B cell (primary cell): ENCODE measurements at regions not wholly inside any gene's neighbourhood (a gene's known extent, or its start where the extent isn't known, plus 50 kb on each side); places are given as distances from the start of the nearest gene placed in this dataset.

Experiments used
- ATAC-seq: fragments of 200-7000 bp; cut with Tn5 transposase; one replicate; pipeline ENCODE4 v1.10.0; 2021; ENCODE audit warnings: low read depth, mild to moderate bottlenecking, moderate number of reproducible peaks, moderate library complexity
- CTCF ChIA-PET: fragments of 350-600 bp; sonication (Branson Sonifier 250); formaldehyde crosslinking; loops from one replicate; lab custom pipeline; 2021; ENCODE audit warnings: antibody characterized with exemption, inconsistent platforms; lab: Charles Lee
- POLR2A ChIA-PET: fragments of 350-600 bp; sonication (Branson Sonifier 250); formaldehyde crosslinking; loops from one replicate; lab custom pipeline; 2021; ENCODE audit warnings: antibody characterized with exemption; lab: Charles Lee
- DNase-seq: peaks from one replicate; pipeline ENCODE4 v3.0.0; 2013
- H2AFZ ChIP-seq: 2 replicates; pipeline ENCODE4 v1.6.1; 2012; ENCODE audit warnings: mild to moderate bottlenecking, low read depth, low read length; ENCODE audit not compliant: insufficient read depth, poor library complexity, severe bottlenecking
- H3K27ac ChIP-seq, 2 donors: 1 replicate in 1 of 2; 2 replicates in 1 of 2; pipeline ENCODE4 v1.5.1; 2012 to 2013; ENCODE audit warnings: low read length in 2 of 2, mild to moderate bottlenecking in 2 of 2, moderate library complexity in 1 of 2
- H3K27me3 ChIP-seq, 4 experiments: fragments of 200-600 bp in 1 of 4; sonication (generic) in 1 of 4; replicated peaks in 1 of 4; 1 replicate in 2 of 4; 2 replicates in 2 of 4; pipeline versions ENCODE4 v1.6.1 to v1.7.0; 2013 to 2016; ENCODE audit warnings: low read length in 3 of 4, mild to moderate bottlenecking in 2 of 4, mixed read lengths in 1 of 4, moderate library complexity in 1 of 4; ENCODE audit not compliant: insufficient read depth in 4 of 4, control insufficient read depth in 3 of 4; ENCODE audit errors: control extremely low read depth in 1 of 4
- H3K36me3 ChIP-seq, 2 experiments: replicated peaks in 1 of 2; 1 replicate in 1 of 2; 2 replicates in 1 of 2; pipeline versions ENCODE4 v1.6.1 to v1.7.1; 2013; ENCODE audit warnings: low read length in 1 of 2; ENCODE audit not compliant: insufficient read depth in 2 of 2, control insufficient read depth in 1 of 2; ENCODE audit errors: control extremely low read depth in 1 of 2, extremely low read depth in 1 of 2
- H3K4me1 ChIP-seq, 2 donors: fragments of 200-600 bp in 1 of 2; sonication (generic) in 1 of 2; 1 replicate in 1 of 2; 2 replicates in 1 of 2; pipeline versions ENCODE4 v1.5.1 to v1.6.1; 2013 to 2017; ENCODE audit warnings: low read length in 2 of 2; ENCODE audit not compliant: control insufficient read depth in 2 of 2, insufficient read depth in 2 of 2
- H3K4me2 ChIP-seq: replicated peaks from 2 replicates; pipeline ENCODE3; 2012; ENCODE audit warnings: mild to moderate bottlenecking, low read depth, low read length; ENCODE audit not compliant: poor library complexity, severe bottlenecking
- H3K4me3 ChIP-seq, 5 experiments: fragments of 200-600 bp in 1 of 5; sonication (generic) in 1 of 5; 1 replicate in 3 of 5; 2 replicates in 2 of 5; pipeline versions ENCODE4 v1.5.1 to v1.7.0; 2011 to 2016; ENCODE audit warnings: low read length in 4 of 5, mild to moderate bottlenecking in 4 of 5, low read depth in 2 of 5, control low read depth in 1 of 5, moderate library complexity in 1 of 5; ENCODE audit not compliant: insufficient read depth in 1 of 5; ENCODE audit errors: control extremely low read depth in 1 of 5, extremely low read depth in 1 of 5
- H3K79me2 ChIP-seq: fragments of 200-600 bp; sonication (generic); one replicate; pipeline ENCODE4 v1.6.0; 2016; ENCODE audit warnings: low read length; ENCODE audit not compliant: control insufficient read depth, insufficient read depth
- H3K9ac ChIP-seq: fragments of 200-600 bp; sonication (generic); 2 replicates; pipeline ENCODE4 v1.6.1; 2017; ENCODE audit warnings: mild to moderate bottlenecking, low read length, moderate library complexity
- H3K9me3 ChIP-seq, 3 donors: one replicate each; pipeline versions ENCODE4 v1.6.1 to v1.7.1; 2013; ENCODE audit warnings: low read length in 2 of 3; ENCODE audit not compliant: control insufficient read depth in 2 of 3, insufficient read depth in 1 of 3; ENCODE audit errors: control extremely low read depth in 1 of 3
- H4K20me1 ChIP-seq: 2 replicates; pipeline ENCODE4 v1.6.0; 2012; ENCODE audit warnings: mild to moderate bottlenecking, low read length; ENCODE audit not compliant: insufficient read depth, control insufficient read depth, poor library complexity, severe bottlenecking
- H3K27ac Mint-ChIP-seq: one replicate; pipeline ENCODE4 v1.8.0; 2021; ENCODE audit warnings: mixed read lengths
- H3K27me3 Mint-ChIP-seq: one replicate; pipeline ENCODE4 v1.8.0; 2021; ENCODE audit warnings: mixed read lengths
- H3K4me1 Mint-ChIP-seq: one replicate; pipeline ENCODE4 v1.8.0; 2021; ENCODE audit warnings: mixed read lengths
- H3K4me3 Mint-ChIP-seq: one replicate; pipeline ENCODE4 v1.8.0; 2021; ENCODE audit warnings: mixed read lengths
- H3K9me3 Mint-ChIP-seq: one replicate; pipeline ENCODE4 v1.8.0; 2022; ENCODE audit warnings: mixed read lengths; ENCODE audit not compliant: insufficient read depth
- CTCF ChIP-seq: fragments of 200-600 bp; IDR thresholded peaks from one replicate; pipeline ENCODE4 v1.8.0; 2022; ENCODE audit warnings: antibody characterized with exemption, mild to moderate bottlenecking
- EZH2 ChIP-seq: IDR thresholded peaks from 2 replicates; pipeline ENCODE4 v1.6.1; 2012; ENCODE audit warnings: borderline replicate concordance, low read depth, mild to moderate bottlenecking, moderate library complexity, low read length; ENCODE audit not compliant: insufficient read depth, poor library complexity, severe bottlenecking
- WGBS: methylation state at CpG from one replicate; pipeline ENCODE4 v1.1.5; 2013; ENCODE audit warnings: missing lambda C conversion rate; ENCODE audit not compliant: insufficient coverage; 5-methylcytosine and 5-hydroxymethylcytosine counted together
- intact Hi-C: fragments of 100-400 bp; cut with micrococcal nuclease; formaldehyde crosslinking; loops from one replicate; pipeline ENCODE4 v1.10.0; 2022

- DNase-seq, result no peak
- POLR2A ChIA-PET, result no interaction called here
- Mint-ChIP-seq H3K27me3 (peaks cover 47% of the 10 kb centered on the region), H3K4me1 (peaks cover 2% of the 10 kb centered on the region), H3K4me3 (no peak overlapping the region), H3K27ac (no peak overlapping the region), H3K9me3 (no peaks in the 10 kb centered on the region)
- Histone ChIP-seq H3K9ac (no peak overlapping the region), H3K79me2 (no peaks in the 10 kb centered on the region), H3K27ac (no peak overlapping the region), H3K9me3 (no peaks in the 10 kb centered on the region), H3K4me1 (peaks cover 0 to 7% of the 10 kb centered on the region in 2 donors), H3K4me3 (no peak overlapping the region), H3K36me3 (no peaks in the 10 kb centered on the region), H3K4me2 (no peak overlapping the region), H2AFZ (no peak overlapping the region), H4K20me1 (no peaks in the 10 kb centered on the region), H3K27me3 (peaks cover 0 to 21% (median 4%) of the 10 kb centered on the region in 4 experiments)
- intact Hi-C loops, result no loop called here
- WGBS, result 65% methylated on average over 16 of the region's 21 CpGs
- ATAC-seq, result no peak
- CTCF ChIA-PET, result interaction anchor here (0.5 to 1.0 kb wide), 2 partner anchors 58 to 553 kb away, joined by 3 to 5 read pairs; no protein-coding TSS in a partner anchor
- TF ChIP-seq CTCF (no peak), EZH2 (no peak)
These were observed 84.2 kb downstream of the CEBPB start for GRCh38 chr20:50274570-50275430.
